ENCODE measurements at regions not wholly inside any gene's neighbourhood (a gene's known extent, or its start where the extent isn't known, plus 50 kb on each side); places are given as distances from the start of the nearest gene placed in this dataset.

- no peak for TF ChIP-seq CTCF (IDR thresholded peaks at IDR 0.05 in 8 of 11, conservative IDR thresholded peaks at IDR 0.05 in 3 of 11)
- TF ChIP-seq POLR2A (IDR thresholded peaks at IDR 0.05), result no peak
- TF ChIP-seq POLR2AphosphoS5 (IDR thresholded peaks at IDR 0.05), result no peak
Observed at GRCh38 chr6:2346078-2346477, 100.7 kb upstream of the GMDS start.
